ENCODE measurements at regions not wholly inside any gene's neighbourhood (a gene's known extent, or its start where the extent isn't known, plus 50 kb on each side); places are given as distances from the start of the nearest gene placed in this dataset.
A peak's percentile ranks its signal among the peaks of the same experiment; 100 is the strongest.
"Not testable (repeated sequence)": the region's sequence is repeated elsewhere in the genome, so short reads cannot be mapped to it uniquely, and the experiment has no call there.

GRCh38 chr7:13578294-13578693 is 411.2 kb downstream of the ETV1 start:
- DNase-seq = no peak
- in situ Hi-C loops (cut with HindIII; ENCODE audit: low pct_ligation_motif_present, low pct_unique_long_range_greater_than_20kb, low sequenced_read_pairs) = no loop called here

DNA sequence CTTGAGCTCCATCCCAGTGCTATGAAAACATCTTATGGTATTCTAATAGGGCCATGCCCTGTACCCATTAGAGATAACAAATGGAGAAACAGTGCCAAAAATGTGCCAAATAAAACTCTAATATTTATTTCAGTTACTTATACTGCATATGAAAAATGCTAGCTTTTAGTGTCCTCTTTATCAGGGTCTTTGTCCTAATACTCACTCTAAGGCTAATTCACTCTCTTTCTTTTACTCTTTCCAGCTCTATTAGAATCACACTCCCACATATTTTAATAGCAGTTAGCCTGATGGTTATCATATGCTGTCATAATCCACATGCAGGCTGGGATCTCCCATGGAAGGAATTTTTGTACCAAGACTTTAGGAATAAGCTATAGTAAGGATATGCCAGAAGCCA is 408.4 kb downstream of the ETV1 start:
- no peak for DNase-seq
- in situ Hi-C loops (cut with HindIII; ENCODE audit: low pct_ligation_motif_present, low pct_unique_long_range_greater_than_20kb, low sequenced_read_pairs) = no loop called here

GRCh38 chr7:13593854-13594253 is 395.6 kb downstream of the ETV1 start:
- no peak for DNase-seq
- in situ Hi-C loops (cut with HindIII; ENCODE audit: low pct_ligation_motif_present, low pct_unique_long_range_greater_than_20kb, low sequenced_read_pairs) = no loop called here

DNA sequence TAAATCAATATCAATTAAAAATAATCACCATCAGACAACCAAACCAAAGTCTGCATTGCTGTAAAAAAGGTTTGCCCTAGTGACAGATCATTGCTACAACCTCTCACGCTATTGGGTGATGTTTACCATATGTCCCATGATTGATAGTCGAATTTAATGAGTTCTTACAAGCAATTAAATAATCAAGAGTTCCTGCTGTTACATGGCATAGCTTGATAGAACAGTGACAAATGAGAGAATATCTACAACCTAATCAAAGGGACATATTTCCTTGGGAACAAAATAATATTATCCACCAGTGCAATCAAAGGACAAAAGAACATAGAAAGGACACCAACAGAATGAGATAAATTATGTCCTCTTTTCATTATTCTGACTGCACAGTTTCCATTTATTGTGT is 387.4 kb downstream of the ETV1 start:
- no peak for DNase-seq
- in situ Hi-C loops (cut with HindIII; ENCODE audit: low pct_ligation_motif_present, low pct_unique_long_range_greater_than_20kb, low sequenced_read_pairs) = no loop called here

- in situ Hi-C loops (cut with HindIII; ENCODE audit: low pct_ligation_motif_present, low pct_unique_long_range_greater_than_20kb, low sequenced_read_pairs) = no loop called here
- no peak for DNase-seq
Observed at GRCh38 chr7:13603016-13603415, 386.4 kb downstream of the ETV1 start.

DNA sequence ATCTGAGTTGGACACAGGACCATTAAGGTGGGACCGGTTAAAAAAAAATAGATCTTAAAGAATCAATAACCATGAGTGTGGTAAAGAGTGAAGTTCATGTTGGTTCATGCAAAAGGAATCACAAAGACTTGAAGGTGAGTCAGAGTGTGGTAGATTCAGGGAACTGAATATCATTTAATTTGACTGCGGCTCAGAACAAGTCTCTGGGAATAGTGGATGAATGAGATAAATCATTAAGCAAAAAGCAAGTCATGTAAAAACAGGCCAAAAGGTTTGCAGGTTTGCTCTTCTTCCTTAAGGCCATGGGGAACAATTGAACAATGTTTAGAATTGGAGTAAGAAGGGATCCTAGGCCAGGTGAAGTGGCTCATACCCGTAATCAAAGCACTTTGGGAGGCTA is 385.8 kb downstream of the ETV1 start:
- in situ Hi-C loops (cut with HindIII; ENCODE audit: low pct_ligation_motif_present, low pct_unique_long_range_greater_than_20kb, low sequenced_read_pairs) = no loop called here
- peak; percentile 62 for DNase-seq

DNA sequence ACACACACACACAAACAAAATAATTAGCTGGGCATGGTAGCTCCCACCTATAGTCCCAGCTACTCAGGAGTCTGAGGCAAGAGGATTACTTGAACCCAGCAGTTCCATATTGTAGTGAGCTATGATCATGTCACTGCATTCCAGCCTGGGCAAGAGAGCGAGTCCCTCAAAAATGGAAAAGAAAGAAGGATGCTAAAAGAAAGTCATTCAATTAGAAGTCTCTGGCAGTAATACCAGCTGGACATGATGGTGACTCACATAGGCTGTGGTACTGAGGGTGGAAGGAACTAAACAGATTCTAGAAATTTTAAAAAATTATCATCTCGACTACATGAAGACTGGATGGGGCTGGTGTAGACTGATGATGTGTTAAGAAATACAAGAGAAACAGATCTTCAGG is 385.3 kb downstream of the ETV1 start:
- no peak for DNase-seq
- in situ Hi-C loops (cut with HindIII; ENCODE audit: low pct_ligation_motif_present, low pct_unique_long_range_greater_than_20kb, low sequenced_read_pairs) = no loop called here

GRCh38 chr7:13610372-13610771 is 379.1 kb downstream of the ETV1 start:
- no peak for DNase-seq
- in situ Hi-C loops (cut with HindIII; ENCODE audit: low pct_ligation_motif_present, low pct_unique_long_range_greater_than_20kb, low sequenced_read_pairs) = no loop called here

DNA sequence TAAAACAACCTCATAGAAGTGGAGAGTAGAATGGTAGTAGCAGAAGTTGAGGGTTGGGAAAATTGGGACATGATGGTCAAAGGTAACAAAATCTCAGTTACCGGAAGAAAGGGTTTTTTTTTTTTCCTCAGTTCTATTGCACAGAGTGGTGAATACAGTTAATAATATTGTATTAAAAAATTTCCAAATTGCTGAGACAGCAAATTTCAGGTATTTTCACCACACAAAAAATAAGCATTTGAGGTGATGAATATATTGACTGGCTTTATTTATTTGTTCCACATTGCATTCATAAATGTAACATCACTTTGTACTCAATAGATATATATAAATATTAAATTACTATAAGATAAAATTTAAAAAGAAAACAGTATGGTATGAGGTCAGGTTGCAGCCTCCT is 373.8 kb downstream of the ETV1 start:
- in situ Hi-C loops (cut with HindIII; ENCODE audit: low pct_ligation_motif_present, low pct_unique_long_range_greater_than_20kb, low sequenced_read_pairs) = no loop called here

GRCh38 chr7:13627455-13627854 is 362.0 kb downstream of the ETV1 start:
- in situ Hi-C loops (cut with HindIII; ENCODE audit: low pct_ligation_motif_present, low pct_unique_long_range_greater_than_20kb, low sequenced_read_pairs) = no loop called here
- DNase-seq = no peak

More for the DNA sequence above, 373.8 kb downstream of the ETV1 start:
- DNase-seq = no peak

DNA sequence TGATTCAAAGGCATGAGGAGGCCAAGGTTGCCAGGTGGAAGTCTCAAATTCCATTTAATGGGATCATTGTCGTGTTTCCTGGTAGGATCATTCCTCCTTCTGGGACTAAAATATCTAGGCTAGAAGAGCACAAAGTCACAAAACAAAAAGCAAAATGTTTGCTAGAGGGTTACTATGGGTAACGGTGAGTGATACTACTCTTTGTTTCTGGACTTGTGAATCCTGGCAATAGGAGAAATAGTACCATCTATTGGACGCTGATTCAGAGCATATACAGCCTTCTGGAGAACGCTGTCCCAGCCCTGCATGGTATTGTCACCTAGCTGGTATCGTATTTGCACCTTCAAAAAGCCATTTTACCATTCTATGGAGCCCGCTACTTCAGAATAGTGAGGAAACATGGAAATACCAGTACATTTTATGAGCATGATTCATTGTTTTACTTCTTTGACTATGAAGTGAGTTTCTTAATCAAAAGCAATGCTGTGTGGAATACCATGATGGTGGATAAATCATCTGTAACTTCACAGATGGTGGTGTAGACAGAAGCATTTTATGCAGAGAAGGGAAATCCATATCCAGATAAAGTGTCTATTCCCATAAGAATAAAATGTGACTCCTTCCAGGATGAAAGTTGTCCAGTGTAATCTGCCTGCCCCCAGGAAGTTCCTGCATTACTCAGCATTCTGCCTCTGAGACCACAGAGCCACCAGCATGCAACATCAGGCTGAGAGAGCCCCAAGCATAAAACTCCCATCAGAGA is 361.0 kb downstream of the ETV1 start:
- in situ Hi-C loops (cut with HindIII; ENCODE audit: low pct_ligation_motif_present, low pct_unique_long_range_greater_than_20kb, low sequenced_read_pairs) = no loop called here

DNA sequence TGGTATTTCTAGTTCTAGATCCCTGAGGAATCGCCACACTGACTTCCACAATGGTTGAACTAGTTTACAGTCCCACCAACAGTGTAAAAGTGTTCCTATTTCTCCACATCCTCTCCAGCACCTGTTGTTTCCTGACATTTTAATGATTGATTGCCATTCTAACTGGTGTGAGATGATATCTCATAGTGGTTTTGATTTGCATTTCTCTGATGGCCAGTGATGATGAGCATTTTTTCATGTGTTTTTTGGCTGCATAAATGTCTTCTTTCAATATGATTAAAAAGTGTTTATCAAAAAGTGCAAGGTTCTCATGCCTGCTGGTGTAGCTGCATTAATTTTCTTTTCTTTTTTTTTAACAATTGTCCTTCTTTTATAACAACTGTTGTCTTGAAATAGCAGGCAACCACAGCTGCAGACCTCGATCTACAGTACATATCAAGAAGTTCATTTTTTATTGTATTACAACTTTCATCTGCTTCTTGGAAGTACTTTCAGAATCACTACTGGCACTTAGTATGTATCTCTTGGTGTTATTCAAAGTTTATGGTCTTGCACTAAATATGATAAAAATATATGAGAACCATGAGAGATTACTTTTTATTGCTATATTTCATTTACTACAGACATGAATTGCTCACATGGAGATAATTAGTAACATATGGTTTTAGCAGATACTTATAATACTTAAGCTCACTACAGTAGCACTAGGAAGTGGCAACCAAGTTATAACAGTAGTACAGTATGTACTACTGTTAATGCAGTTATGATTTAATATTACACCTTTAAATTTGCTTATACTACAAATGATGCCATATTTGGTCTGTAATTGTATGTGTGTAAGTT is 358.0 kb downstream of the ETV1 start:
- in situ Hi-C loops (cut with HindIII; ENCODE audit: low pct_ligation_motif_present, low pct_unique_long_range_greater_than_20kb, low sequenced_read_pairs) = not testable (repeated sequence)

More for the DNA sequence above, 361.0 kb downstream of the ETV1 start:
- DNase-seq = peak; percentile 13

GRCh38 chr7:13633857-13634256 is 355.6 kb downstream of the ETV1 start:
- in situ Hi-C loops (cut with HindIII; ENCODE audit: low pct_ligation_motif_present, low pct_unique_long_range_greater_than_20kb, low sequenced_read_pairs) = no loop called here
- DNase-seq = no peak

More for the DNA sequence above, 358.0 kb downstream of the ETV1 start:
- DNase-seq = not testable (repeated sequence)

- in situ Hi-C loops (cut with HindIII; ENCODE audit: low pct_ligation_motif_present, low pct_unique_long_range_greater_than_20kb, low sequenced_read_pairs) = no loop called here
- no peak for DNase-seq
Observed at GRCh38 chr7:13639396-13639795, 350.1 kb downstream of the ETV1 start.

- no peak for DNase-seq
- in situ Hi-C loops (cut with HindIII; ENCODE audit: low pct_ligation_motif_present, low pct_unique_long_range_greater_than_20kb, low sequenced_read_pairs) = no loop called here
Observed at GRCh38 chr7:13641714-13642113, 347.8 kb downstream of the ETV1 start.

DNA sequence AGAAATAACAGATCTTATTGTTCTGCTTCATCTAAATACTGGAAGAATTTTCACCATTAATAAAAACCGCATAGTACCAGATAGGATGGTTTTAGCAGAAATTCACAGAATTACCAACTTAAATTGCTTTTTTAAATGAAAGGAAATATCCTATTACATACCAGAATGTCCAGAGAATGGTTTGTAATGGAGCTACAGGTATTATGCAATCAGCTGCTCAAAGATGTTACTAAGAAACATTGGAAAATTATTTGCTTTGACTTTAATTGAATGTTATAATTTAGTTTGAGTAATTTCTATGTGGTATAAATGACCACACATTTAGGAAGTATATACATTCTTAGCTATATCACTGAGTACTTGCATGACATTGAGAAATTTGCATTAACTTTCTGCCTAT is 338.3 kb downstream of the ETV1 start:
- DNase-seq = no peak
- in situ Hi-C loops (cut with HindIII; ENCODE audit: low pct_ligation_motif_present, low pct_unique_long_range_greater_than_20kb, low sequenced_read_pairs) = no loop called here

DNA sequence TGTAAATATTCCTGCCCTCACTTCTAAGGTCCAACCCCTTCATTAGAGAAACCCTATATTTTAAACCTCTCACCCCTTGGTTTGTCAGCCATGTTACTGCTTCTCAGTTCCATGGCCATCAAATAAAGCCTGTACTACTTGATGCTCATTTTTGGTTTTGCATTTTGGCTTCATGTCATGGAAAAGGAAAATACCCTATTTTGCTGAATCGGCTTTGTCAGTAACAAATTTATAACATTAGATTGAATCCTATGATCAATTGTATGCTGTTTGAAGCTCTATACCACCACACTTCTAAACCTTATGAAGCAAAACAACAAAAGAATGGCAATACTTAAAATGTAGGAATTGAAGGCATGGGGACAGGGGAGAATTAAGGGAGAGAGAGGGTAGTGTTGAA is 333.1 kb downstream of the ETV1 start:
- in situ Hi-C loops (cut with HindIII; ENCODE audit: low pct_ligation_motif_present, low pct_unique_long_range_greater_than_20kb, low sequenced_read_pairs) = no loop called here
- DNase-seq = no peak

DNA sequence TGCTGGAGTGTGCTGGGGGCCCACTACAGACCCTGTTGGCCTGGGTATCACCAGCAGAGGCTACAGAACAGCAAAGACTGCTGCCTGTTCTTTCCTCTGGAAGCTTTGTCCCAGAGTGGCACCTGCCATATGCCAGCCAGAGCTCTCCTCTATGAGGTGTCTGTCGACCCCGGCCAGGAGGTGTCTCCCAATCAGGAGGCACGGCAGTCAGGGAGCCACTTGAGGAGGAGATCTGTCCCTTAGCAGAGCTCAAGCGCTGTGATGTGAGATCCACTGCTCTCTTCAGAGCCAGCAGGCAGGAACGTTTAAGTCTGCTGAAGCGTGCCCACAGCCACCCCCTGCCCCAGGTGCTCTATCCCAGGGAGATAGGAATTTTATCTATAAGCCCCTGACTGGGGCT is 316.2 kb downstream of the ETV1 start:
- in situ Hi-C loops (cut with HindIII; ENCODE audit: low pct_ligation_motif_present, low pct_unique_long_range_greater_than_20kb, low sequenced_read_pairs) = no loop called here
- no peak for DNase-seq

- in situ Hi-C loops (cut with HindIII; ENCODE audit: low pct_ligation_motif_present, low pct_unique_long_range_greater_than_20kb, low sequenced_read_pairs) = no loop called here
- no peak for DNase-seq
Observed at GRCh38 chr7:13682626-13683025, 306.8 kb downstream of the ETV1 start.

DNA sequence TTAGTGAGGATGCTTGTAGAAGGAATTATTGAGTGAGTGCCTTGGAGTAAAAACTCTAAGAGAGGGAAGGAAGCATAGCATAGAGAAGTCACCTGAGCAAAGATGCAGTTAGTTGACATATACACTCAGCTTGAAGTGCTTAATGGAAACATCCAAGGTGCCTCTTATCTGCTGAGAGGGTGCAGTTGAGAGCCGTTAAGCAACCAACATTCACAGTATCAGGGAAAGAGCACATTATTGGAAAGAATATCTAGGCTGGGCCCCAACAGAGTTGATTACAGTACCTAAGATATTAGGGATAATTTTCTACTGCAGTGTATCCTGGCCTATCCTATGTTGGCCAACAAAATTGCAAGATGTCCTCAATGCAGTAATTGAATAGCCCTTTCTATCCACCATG is 302.0 kb downstream of the ETV1 start:
- in situ Hi-C loops (cut with HindIII; ENCODE audit: low pct_ligation_motif_present, low pct_unique_long_range_greater_than_20kb, low sequenced_read_pairs) = no loop called here
- no peak for DNase-seq

All from ACHN (cell line).